H1 (cell line): ENCODE measurements at regions not wholly inside any gene's neighbourhood (a gene's known extent, or its start where the extent isn't known, plus 50 kb on each side); places are given as distances from the start of the nearest gene placed in this dataset.

Experiments used
- CTCF ChIA-PET: fragments of 300-600 bp; sonication (Branson Sonifier 250); formaldehyde crosslinking; loops from one replicate; lab custom pipeline; 2021; ENCODE audit not compliant: partially characterized antibody; lab: Charles Lee
- POLR2A ChIA-PET: fragments of 300-600 bp; sonication (Branson Sonifier 250); formaldehyde crosslinking; loops from one replicate; lab custom pipeline; 2021; ENCODE audit warnings: inconsistent platforms; ENCODE audit not compliant: partially characterized antibody; lab: Charles Lee
- DNase-seq, 2 experiments: peaks; one replicate each; pipeline versions ENCODE4 v3.0.0 to v3.0.0-alpha.2; 2010 to 2022; ENCODE audit warnings: low spot score in 2 of 2, low read depth in 1 of 2, mixed read lengths in 1 of 2
- FAIRE-seq: peaks from 2 replicates; lab custom pipeline; 2011; peaks lifted over from hg19 to GRCh38; lab: Jason Lieb, UNC
- H2AFZ ChIP-seq: 2 replicates; pipeline ENCODE4 v1.8.1; 2012; ENCODE audit warnings: low read length, inconsistent platforms
- H2AK5ac ChIP-seq: 2 replicates; pipeline ENCODE4 v1.6.1; 2013; ENCODE audit warnings: low read depth, low read length
- H2BK120ac ChIP-seq: replicated peaks from 2 replicates; pipeline ENCODE3; 2013; ENCODE audit warnings: low read depth, low read length, inconsistent platforms
- H2BK12ac ChIP-seq: 2 replicates; pipeline ENCODE4 v1.6.1; 2013; ENCODE audit warnings: low read depth, low read length
- H2BK15ac ChIP-seq: 2 replicates; pipeline ENCODE4 v1.6.1; 2013; ENCODE audit warnings: low read length
- H2BK20ac ChIP-seq: 2 replicates; pipeline ENCODE4 v1.6.1; 2013; ENCODE audit warnings: low read length
- H2BK5ac ChIP-seq: 2 replicates; pipeline ENCODE4 v1.6.1; 2013; ENCODE audit warnings: low read depth, low read length
- H3K14ac ChIP-seq: 2 replicates; pipeline ENCODE4 v1.6.1; 2013; ENCODE audit warnings: inconsistent platforms; ENCODE audit not compliant: insufficient read length
- H3K18ac ChIP-seq: 2 replicates; pipeline ENCODE4 v1.6.1; 2013; ENCODE audit warnings: low read length; ENCODE audit errors: extremely low read depth
- H3K23ac ChIP-seq: 2 replicates; pipeline ENCODE4 v1.6.1; 2013; ENCODE audit warnings: inconsistent platforms; ENCODE audit not compliant: insufficient read length
- H3K23me2 ChIP-seq: 2 replicates; pipeline ENCODE4 v1.6.1; 2013; ENCODE audit warnings: low read depth, low read length
- H3K27ac ChIP-seq: 2 replicates; pipeline ENCODE4 v1.6.1; 2011; ENCODE audit warnings: low read depth, low read length, inconsistent platforms
- H3K27me3 ChIP-seq, 4 experiments: replicated peaks in 1 of 4; 1 replicate in 1 of 4; 2 replicates in 3 of 4; pipeline versions ENCODE4 v1.6.1 to v1.8.1; 2011 to 2013; ENCODE audit warnings: low read length in 3 of 4, mild to moderate bottlenecking in 3 of 4, inconsistent platforms in 2 of 4, mixed read lengths in 2 of 4, moderate library complexity in 1 of 4; ENCODE audit not compliant: control insufficient read depth in 3 of 4, insufficient read depth in 3 of 4; ENCODE audit errors: extremely low read depth in 1 of 4
- H3K36me3 ChIP-seq, 4 experiments: 2 replicates each; pipeline versions ENCODE4 v1.6.1 to v1.8.1; 2011 to 2013; ENCODE audit warnings: mild to moderate bottlenecking in 4 of 4, low read length in 3 of 4, moderate library complexity in 2 of 4, control low read depth in 1 of 4, inconsistent platforms in 1 of 4; ENCODE audit not compliant: insufficient read depth in 4 of 4, control insufficient read depth in 2 of 4
- H3K4ac ChIP-seq: replicated peaks from 2 replicates; pipeline ENCODE3; 2013; ENCODE audit warnings: low read length, low read depth, mixed read lengths, inconsistent platforms; ENCODE audit not compliant: insufficient read length
- H3K4me1 ChIP-seq, 4 experiments: replicated peaks in 1 of 4; 1 replicate in 1 of 4; 2 replicates in 3 of 4; pipeline versions ENCODE4 v1.6.1 to v1.8.1; 2011 to 2013; ENCODE audit warnings: low read length in 3 of 4, inconsistent platforms in 2 of 4, mixed read lengths in 1 of 4; ENCODE audit not compliant: insufficient read depth in 4 of 4, control insufficient read depth in 3 of 4
- H3K4me2 ChIP-seq, 2 experiments: 2 replicates each; pipeline versions ENCODE4 v1.6.1 to v1.8.1; 2011 to 2013; ENCODE audit warnings: low read depth in 2 of 2, low read length in 2 of 2, control low read depth in 1 of 2, inconsistent platforms in 1 of 2, mild to moderate bottlenecking in 1 of 2; ENCODE audit not compliant: insufficient read depth in 1 of 2
- H3K4me3 ChIP-seq, 4 experiments: fragments of 200-600, 300-600 bp in 1 of 4; sonication (generic), shearing (Covaris generic), sonication (Bioruptor Twin) in 1 of 4; 2 replicates each; pipeline versions ENCODE4 v1.5.1 to v1.8.1; 2011 to 2016; ENCODE audit warnings: low read length in 4 of 4, low read depth in 3 of 4, control low read depth in 2 of 4, inconsistent platforms in 2 of 4, mild to moderate bottlenecking in 2 of 4, mixed read lengths in 1 of 4, moderate library complexity in 1 of 4; ENCODE audit not compliant: insufficient read depth in 2 of 4; ENCODE audit errors: extremely low read depth in 1 of 4
- H3K56ac ChIP-seq: replicated peaks from 2 replicates; pipeline ENCODE3; 2013; ENCODE audit warnings: low read depth, mild to moderate bottlenecking, mixed read lengths, low read length, inconsistent platforms; ENCODE audit not compliant: insufficient read length
- H3K79me1 ChIP-seq: 2 replicates; pipeline ENCODE4 v1.6.1; 2013; ENCODE audit warnings: low read depth, low read length, control low read depth
- H3K79me2 ChIP-seq, 2 experiments: 2 replicates each; pipeline versions ENCODE4 v1.6.1 to v1.8.1; 2012 to 2013; ENCODE audit warnings: low read length in 2 of 2, mild to moderate bottlenecking in 2 of 2, inconsistent platforms in 1 of 2; ENCODE audit not compliant: insufficient read depth in 2 of 2, control insufficient read depth in 1 of 2
- H3K9ac ChIP-seq, 4 experiments: replicated peaks in 1 of 4; 1 replicate in 1 of 4; 2 replicates in 3 of 4; pipeline versions ENCODE4 v1.6.1 to v1.8.1; 2011 to 2013; ENCODE audit warnings: low read depth in 3 of 4, low read length in 3 of 4, control low read depth in 2 of 4, mild to moderate bottlenecking in 2 of 4, moderate library complexity in 2 of 4, inconsistent platforms in 1 of 4; ENCODE audit errors: extremely low read depth in 1 of 4
- H3K9me3 ChIP-seq, 2 experiments: 2 replicates each; pipeline versions ENCODE4 v1.6.1 to v1.8.1; 2012 to 2013; ENCODE audit warnings: mild to moderate bottlenecking in 2 of 2, moderate library complexity in 2 of 2, control low read depth in 1 of 2, inconsistent platforms in 1 of 2, low read depth in 1 of 2, low read length in 1 of 2, mixed read lengths in 1 of 2; ENCODE audit not compliant: insufficient read depth in 2 of 2
- H4K20me1 ChIP-seq, 2 experiments: replicated peaks in 1 of 2; 2 replicates each; pipeline versions ENCODE3 to v1.8.1; 2011 to 2013; ENCODE audit warnings: inconsistent platforms in 2 of 2, low read length in 2 of 2, mild to moderate bottlenecking in 1 of 2; ENCODE audit not compliant: insufficient read depth in 2 of 2, control insufficient read depth in 1 of 2
- H4K5ac ChIP-seq: 2 replicates; pipeline ENCODE4 v1.6.1; 2013; ENCODE audit warnings: low read length, low read depth, mixed read lengths, inconsistent platforms; ENCODE audit not compliant: insufficient read length
- H4K8ac ChIP-seq: 2 replicates; pipeline ENCODE4 v1.8.0; 2013; ENCODE audit warnings: mild to moderate bottlenecking, moderate library complexity, low read length, inconsistent platforms; ENCODE audit not compliant: insufficient read depth; ENCODE audit errors: extremely low read depth
- H4K91ac ChIP-seq: replicated peaks from 2 replicates; pipeline ENCODE3; 2013; ENCODE audit warnings: low read length, mixed read lengths, inconsistent platforms; ENCODE audit not compliant: insufficient read length
- BACH1 ChIP-seq: IDR thresholded peaks from 2 replicates; pipeline ENCODE4 v1.6.1; 2012; ENCODE audit warnings: low read length, improper control_type of control experiment
- JUND ChIP-seq: IDR thresholded peaks from 2 replicates; pipeline ENCODE4 v1.6.1; 2011; ENCODE audit warnings: mild to moderate bottlenecking, improper control_type of control experiment, low read length
- WGBS, 2 experiments: shearing (Covaris generic) in 1 of 2; methylation state at CpG; one replicate each; pipeline versions ENCODE4 v1.1.6 to v1.1.7; 2013 to 2015; ENCODE audit warnings: low lambda C conversion rate in 2 of 2, mixed read lengths in 2 of 2, inconsistent platforms in 1 of 2, low coverage in 1 of 2, missing lambda C conversion rate in 1 of 2; ENCODE audit not compliant: insufficient replicate concordance in 2 of 2, insufficient coverage in 1 of 2, insufficient read length in 1 of 2; ENCODE audit errors: extremely low coverage in 1 of 2, missing lambda C conversion rate in 1 of 2; 5-methylcytosine and 5-hydroxymethylcytosine counted together

DNA sequence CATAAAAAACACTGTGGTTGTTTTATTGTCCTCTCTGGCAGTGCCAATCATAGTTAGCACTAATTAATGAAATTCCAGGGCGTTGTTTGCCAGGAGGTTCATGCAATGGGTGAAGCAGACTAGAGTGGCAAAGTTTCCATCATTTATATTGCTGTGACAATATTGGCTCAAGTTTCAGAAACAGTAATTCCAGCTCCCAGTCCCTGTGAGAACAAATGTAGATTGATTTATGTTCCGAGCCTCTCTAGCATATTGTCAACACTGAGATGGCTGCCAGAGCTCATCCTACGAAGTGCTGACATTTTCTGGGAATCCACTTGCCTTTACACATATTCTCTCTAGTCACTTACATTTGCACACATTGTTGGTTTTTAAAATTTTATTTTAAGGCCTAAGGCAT, 440.0 kb upstream of the IGFBP7 start:
- Histone ChIP-seq H3K56ac (no peak overlapping the region), H3K4me1 (no peaks in the 10 kb centered on the region; a peak in 1 of 7 replicates), H3K36me3 (no peaks in the 10 kb centered on the region), H3K79me1 (no peaks in the 10 kb centered on the region), H4K20me1 (no peaks in the 10 kb centered on the region), H4K91ac (no peak overlapping the region), H3K14ac (no peak overlapping the region), H3K27me3 (no peaks in the 10 kb centered on the region), H2BK15ac (no peak overlapping the region), H3K18ac (no peak overlapping the region), H4K5ac (no peak overlapping the region), H3K4me3 (no peak overlapping the region), H3K9ac (no peak overlapping the region), H2BK5ac (no peak overlapping the region), H2BK12ac (no peak overlapping the region), H2BK120ac (no peak overlapping the region), H3K4ac (no peak overlapping the region), H4K8ac (no peak overlapping the region), H3K27ac (no peak overlapping the region), H3K23me2 (no peaks in the 10 kb centered on the region), H3K79me2 (no peaks in the 10 kb centered on the region), H3K23ac (no peak overlapping the region), H2AK5ac (no peak overlapping the region), H2BK20ac (no peak overlapping the region), H3K4me2 (no peak overlapping the region), H2AFZ (no peak overlapping the region), H3K9me3 (no peaks in the 10 kb centered on the region)
- POLR2A ChIA-PET: no interaction called here
- DNase-seq: no peak
- TF ChIP-seq BACH1 (no peak), JUND (no peak)
- FAIRE-seq: no peak
- WGBS, 2 experiments: 61% methylated on average over 3 of the region's 3 CpGs; no CpG with 5 or more reads in 1 of the 2 experiments
- CTCF ChIA-PET: no interaction called here
